Muscle of leg (tissue), 3 donors: ENCODE measurements at regions not wholly inside any gene's neighbourhood (a gene's known extent, or its start where the extent isn't known, plus 50 kb on each side); places are given as distances from the start of the nearest gene placed in this dataset.

Experiments used
- DNase-seq: peaks from one replicate; pipeline ENCODE4 v3.0.0; 2013
- H3K27ac ChIP-seq: one replicate; pipeline ENCODE4 v1.5.1; 2013; ENCODE audit warnings: mild to moderate bottlenecking, low read length, control low read depth
- H3K27me3 ChIP-seq: one replicate; pipeline ENCODE4 v1.6.1; 2013; ENCODE audit warnings: low read length; ENCODE audit not compliant: control insufficient read depth, insufficient read depth
- H3K36me3 ChIP-seq: one replicate; pipeline ENCODE4 v1.6.1; 2013; ENCODE audit warnings: low read length; ENCODE audit not compliant: control insufficient read depth, insufficient read depth
- H3K4me1 ChIP-seq: one replicate; pipeline ENCODE4 v1.6.1; 2013; ENCODE audit warnings: low read length; ENCODE audit not compliant: control insufficient read depth, insufficient read depth
- H3K4me3 ChIP-seq: one replicate; pipeline ENCODE4 v1.5.1; 2013; ENCODE audit warnings: low read length, control low read depth
- H3K9me3 ChIP-seq: replicated peaks from 2 replicates; pipeline ENCODE4 v1.6.1; 2013; ENCODE audit warnings: low read depth, low read length; ENCODE audit not compliant: control insufficient read depth
- WGBS: methylation state at CpG from one replicate; pipeline ENCODE4 v1.1.5; 2013; ENCODE audit warnings: missing lambda C conversion rate; ENCODE audit not compliant: insufficient coverage; 5-methylcytosine and 5-hydroxymethylcytosine counted together

GRCh38 chr13:50123862-50124535 lies 108.8 kb downstream of the KCNRG start:
- DNase-seq, result peak; percentile 90
- Histone ChIP-seq H3K4me1 (peaks cover 26% of the 10 kb centered on the region), H3K27ac (peak overlapping the region; percentile 98), H3K4me3 (peak overlapping the region; percentile 54), H3K9me3 (no peaks in the 10 kb centered on the region), H3K27me3 (peaks cover 24% of the 10 kb centered on the region), H3K36me3 (peaks cover 9% of the 10 kb centered on the region)
- under 1% methylated on average over 53 of the region's 69 CpGs for WGBS

GRCh38 chr13:50124536-50125303 lies 109.5 kb downstream of the KCNRG start:
- DNase-seq, result peak; percentile 98
- WGBS, result under 1% methylated on average over 57 of the region's 78 CpGs
- Histone ChIP-seq H3K4me1 (peaks cover 34% of the 10 kb centered on the region), H3K36me3 (peaks cover 9% of the 10 kb centered on the region), H3K9me3 (no peaks in the 10 kb centered on the region), H3K27ac (peak overlapping the region; percentile 99), H3K4me3 (peak overlapping the region; percentile 88), H3K27me3 (peaks cover 31% of the 10 kb centered on the region)

GRCh38 chr13:50125304-50125553 lies 110.0 kb downstream of the KCNRG start:
- Histone ChIP-seq H3K9me3 (no peaks in the 10 kb centered on the region), H3K36me3 (peaks cover 9% of the 10 kb centered on the region), H3K27ac (peak overlapping the region; percentile 99), H3K4me3 (peak overlapping the region; percentile 88), H3K27me3 (peaks cover 36% of the 10 kb centered on the region), H3K4me1 (peaks cover 39% of the 10 kb centered on the region)
- WGBS, result 0% methylated on average over 31 of the region's 31 CpGs
- DNase-seq, result no peak

GRCh38 chr13:50125554-50126262 lies 110.5 kb downstream of the KCNRG start:
- Histone ChIP-seq H3K9me3 (no peaks in the 10 kb centered on the region), H3K27me3 (peaks cover 41% of the 10 kb centered on the region), H3K4me1 (peaks cover 43% of the 10 kb centered on the region), H3K4me3 (peak overlapping the region; percentile 88), H3K36me3 (peaks cover 8% of the 10 kb centered on the region), H3K27ac (peak overlapping the region; percentile 99)
- under 1% methylated on average over 72 of the region's 87 CpGs for WGBS
- peak; percentile 96 for DNase-seq

GRCh38 chr13:50126263-50126992 lies 111.2 kb downstream of the KCNRG start:
- WGBS, result 43% methylated on average over 20 of the region's 28 CpGs

GRCh38 chr13:50126993-50127725 lies 111.9 kb downstream of the KCNRG start:
- Histone ChIP-seq H3K36me3 (no peaks in the 10 kb centered on the region), H3K4me1 (peaks cover 46% of the 10 kb centered on the region), H3K27ac (peak overlapping the region; percentile 99), H3K27me3 (peaks cover 53% of the 10 kb centered on the region), H3K4me3 (peak overlapping the region; percentile 45), H3K9me3 (no peaks in the 10 kb centered on the region)
- WGBS, result 14% methylated on average over 43 of the region's 51 CpGs
- DNase-seq, result peak; percentile 85

More at GRCh38 chr13:50126263-50126992, 111.2 kb downstream of the KCNRG start:
- H3K27me3 ChIP-seq, result peaks cover 47% of the 10 kb centered on the region
- peak overlapping the region; percentile 99 for H3K27ac ChIP-seq
- no peaks in the 10 kb centered on the region for H3K9me3 ChIP-seq
- H3K4me1 ChIP-seq, result peaks cover 46% of the 10 kb centered on the region
- peak; percentile 79 for DNase-seq
- peaks cover 6% of the 10 kb centered on the region for H3K36me3 ChIP-seq
- peak overlapping the region; percentile 88 for H3K4me3 ChIP-seq

DNA sequence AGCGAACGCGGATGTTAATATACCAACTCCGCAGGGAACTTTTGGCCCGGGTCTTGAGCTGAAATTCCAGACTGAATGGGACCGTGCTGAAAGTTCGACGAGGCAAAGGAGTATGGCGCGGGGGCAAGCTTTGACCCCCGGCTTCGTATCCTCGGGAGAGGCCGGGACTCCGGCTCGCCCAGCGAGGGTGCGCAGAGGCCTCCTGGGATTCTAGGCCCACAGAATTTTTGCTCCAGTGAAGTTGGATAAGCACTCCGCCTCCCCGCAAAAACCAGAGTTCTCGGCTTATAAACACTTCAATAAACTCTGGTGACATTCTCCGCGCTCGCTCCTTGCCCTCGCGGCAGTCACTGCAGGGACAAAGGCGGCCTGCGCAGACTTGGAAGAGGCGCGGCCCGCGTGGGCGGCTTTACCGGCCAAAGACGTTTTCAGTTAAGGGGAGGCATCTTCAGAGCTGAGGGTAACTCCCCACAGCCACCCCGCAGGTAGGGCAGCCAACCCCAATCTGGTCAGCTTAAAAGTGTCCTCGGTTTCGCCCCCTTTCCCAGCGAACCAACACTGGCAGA lies 112.6 kb downstream of the KCNRG start:
- Histone ChIP-seq H3K27ac (peak overlapping the region; percentile 99), H3K27me3 (peaks cover 59% of the 10 kb centered on the region), H3K9me3 (no peaks in the 10 kb centered on the region), H3K4me3 (peak overlapping the region; percentile 45), H3K36me3 (no peaks in the 10 kb centered on the region), H3K4me1 (peaks cover 52% of the 10 kb centered on the region)
- peak; percentile 44 for DNase-seq
- 26% methylated on average over 39 of the region's 39 CpGs for WGBS

DNA sequence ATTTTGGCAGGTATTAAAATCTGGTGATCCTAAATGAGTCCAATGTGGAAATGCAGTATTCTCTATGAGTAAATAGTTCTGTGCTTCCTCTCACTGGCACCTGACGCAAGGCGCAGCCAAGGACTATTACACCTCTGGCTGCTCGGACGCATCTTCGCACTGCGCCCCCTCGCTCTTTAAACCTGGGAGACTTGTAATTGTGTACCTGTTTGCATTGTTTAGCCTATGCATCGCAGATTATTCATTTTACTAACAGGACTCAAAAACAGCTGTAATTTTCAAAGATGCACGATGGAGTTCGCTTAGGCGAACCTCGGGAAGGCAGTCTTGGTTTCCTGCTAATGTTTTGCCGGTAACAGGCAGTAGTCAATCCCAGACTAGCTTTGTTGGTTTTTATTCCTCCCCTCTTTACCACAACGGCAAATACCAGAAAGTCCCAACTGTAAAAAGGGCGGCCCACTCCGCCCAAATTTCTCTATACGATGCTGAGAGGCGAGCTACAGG lies 113.2 kb downstream of the KCNRG start:
- Histone ChIP-seq H3K27me3 (peaks cover 66% of the 10 kb centered on the region), H3K4me3 (no peak overlapping the region), H3K4me1 (peaks cover 51% of the 10 kb centered on the region), H3K27ac (no peak overlapping the region), H3K36me3 (no peaks in the 10 kb centered on the region), H3K9me3 (no peaks in the 10 kb centered on the region)
- no peak for DNase-seq
- 51% methylated on average over 12 of the region's 18 CpGs for WGBS

DNA sequence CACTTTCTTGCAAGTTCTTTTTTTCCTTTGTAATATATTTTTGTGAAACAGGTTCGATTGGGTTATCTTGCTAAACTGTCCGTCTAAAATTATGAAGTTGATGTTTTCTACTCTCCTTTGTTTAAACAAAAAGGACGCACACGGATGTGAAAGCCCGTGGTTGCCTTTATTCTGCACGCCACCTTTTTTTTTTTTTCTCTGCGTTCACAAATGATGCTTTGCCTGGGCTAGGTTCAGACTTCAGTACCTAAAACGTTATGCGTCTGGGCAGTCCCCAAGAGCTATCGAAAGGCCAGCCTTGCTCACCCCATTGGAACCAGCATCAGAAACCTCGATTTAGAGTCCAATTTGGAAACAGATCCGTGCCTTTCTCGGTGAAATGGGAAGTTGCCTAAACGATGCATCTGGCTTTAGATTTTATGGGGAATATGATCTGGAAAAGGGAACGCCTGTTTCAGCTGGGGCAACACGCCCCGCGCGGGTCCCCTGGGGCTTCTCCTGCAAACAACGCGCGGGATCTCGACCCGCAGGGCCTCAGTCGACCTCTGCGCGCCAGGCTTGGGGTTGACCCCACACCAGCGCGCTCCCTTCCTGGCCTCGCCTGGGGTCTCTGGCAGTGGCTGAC lies 113.9 kb downstream of the KCNRG start:
- H3K4me3 ChIP-seq, result peak overlapping the region; percentile 52

More for the DNA sequence above, 113.9 kb downstream of the KCNRG start:
- 16% methylated on average over 26 of the region's 30 CpGs for WGBS
- Histone ChIP-seq H3K4me1 (peaks cover 54% of the 10 kb centered on the region), H3K36me3 (no peaks in the 10 kb centered on the region), H3K9me3 (no peaks in the 10 kb centered on the region), H3K27me3 (peaks cover 73% of the 10 kb centered on the region), H3K27ac (no peak overlapping the region)
- DNase-seq, result no peak
